Prostate gland (tissue), 2 donors: ENCODE measurements at regions not wholly inside any gene's neighbourhood (a gene's known extent, or its start where the extent isn't known, plus 50 kb on each side); places are given as distances from the start of the nearest gene placed in this dataset.

Experiments used
- DNase-seq: peaks from one replicate; pipeline ENCODE4 v3.0.0-alpha.2; 2019; ENCODE audit warnings: low spot score
- H3K27ac ChIP-seq, 2 donors: fragments of 200-600 bp; sonication (generic); 2 replicates each; pipeline ENCODE4 v1.5.1; 2017 to 2019
- H3K27me3 ChIP-seq: fragments of 200-600 bp; sonication (generic); replicated peaks from 2 replicates; pipeline ENCODE4 v1.5.1; 2019; ENCODE audit not compliant: insufficient read depth
- H3K36me3 ChIP-seq, 2 donors: fragments of 200-600 bp; sonication (generic); 1 replicate in 1 of 2; 2 replicates in 1 of 2; pipeline versions ENCODE4 v1.5.1 to v1.8.1; 2017 to 2019
- H3K4me1 ChIP-seq: fragments of 200-600 bp; sonication (generic); replicated peaks from 2 replicates; pipeline ENCODE4 v1.5.1; 2019
- H3K4me3 ChIP-seq, 2 donors: fragments of 200-600 bp; sonication (generic); 2 replicates each; pipeline ENCODE4 v1.5.1; 2017 to 2019
- H3K9me3 ChIP-seq: fragments of 200-600 bp; sonication (generic); 2 replicates; pipeline ENCODE4 v1.5.1; 2017
- POLR2A ChIP-seq: fragments of 450-650 bp; IDR thresholded peaks from one replicate; pipeline ENCODE4 v1.6.1; 2016; ENCODE audit warnings: antibody characterized with exemption, mild to moderate bottlenecking
- POLR2AphosphoS5 ChIP-seq: sonication (generic); formaldehyde crosslinking; IDR thresholded peaks from one replicate; pipeline ENCODE4 v1.6.1; 2017; ENCODE audit warnings: antibody characterized with exemption
- WGBS: methylation state at CpG from one replicate; pipeline ENCODE4 v1.1.5; 2018; 5-methylcytosine and 5-hydroxymethylcytosine counted together
- intact Hi-C: fragments of 100-400 bp; cut with DNase I; formaldehyde crosslinking; loops from one replicate; pipeline ENCODE4 v1.14.2; 2022
- TF ChIP-seq, protein P1 (sequence below), 4 experiments: fragments of 200-600 bp in 2 of 4; fragments of 450-650 bp in 2 of 4; sonication (generic) in 2 of 4; IDR thresholded peaks; 1 replicate in 3 of 4; 2 replicates in 1 of 4; pipeline ENCODE4 v1.5.1; 2016 to 2019; ENCODE audit warnings: antibody characterized with exemption in 4 of 4, mild to moderate bottlenecking in 2 of 4, moderate library complexity in 2 of 4

DNA sequence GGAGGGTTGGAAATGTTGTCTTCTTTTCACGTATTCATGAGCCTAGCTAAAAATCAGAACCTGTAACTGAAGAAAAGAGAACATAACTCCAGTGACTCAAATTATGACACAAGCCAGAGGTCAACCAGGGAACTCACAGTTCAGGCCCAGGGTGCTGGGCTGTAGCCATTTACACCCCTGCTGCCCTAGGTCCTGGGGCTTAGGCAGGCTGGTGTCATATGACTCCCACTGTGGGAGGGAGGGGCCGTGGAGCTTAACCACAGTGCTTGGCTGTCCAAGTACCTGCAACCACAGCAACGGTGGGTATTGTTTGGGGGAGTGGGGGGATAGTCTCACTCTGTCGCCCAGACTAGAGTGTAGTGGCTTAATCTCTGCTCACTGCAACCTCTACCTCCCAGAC lies 71.1 kb upstream of the AMZ2 start:
- 56% methylated on average over 4 of the region's 4 CpGs for whole genome bisulfite sequencing
- no peak for DNase-seq
- TF ChIP-seq, protein P1, sequence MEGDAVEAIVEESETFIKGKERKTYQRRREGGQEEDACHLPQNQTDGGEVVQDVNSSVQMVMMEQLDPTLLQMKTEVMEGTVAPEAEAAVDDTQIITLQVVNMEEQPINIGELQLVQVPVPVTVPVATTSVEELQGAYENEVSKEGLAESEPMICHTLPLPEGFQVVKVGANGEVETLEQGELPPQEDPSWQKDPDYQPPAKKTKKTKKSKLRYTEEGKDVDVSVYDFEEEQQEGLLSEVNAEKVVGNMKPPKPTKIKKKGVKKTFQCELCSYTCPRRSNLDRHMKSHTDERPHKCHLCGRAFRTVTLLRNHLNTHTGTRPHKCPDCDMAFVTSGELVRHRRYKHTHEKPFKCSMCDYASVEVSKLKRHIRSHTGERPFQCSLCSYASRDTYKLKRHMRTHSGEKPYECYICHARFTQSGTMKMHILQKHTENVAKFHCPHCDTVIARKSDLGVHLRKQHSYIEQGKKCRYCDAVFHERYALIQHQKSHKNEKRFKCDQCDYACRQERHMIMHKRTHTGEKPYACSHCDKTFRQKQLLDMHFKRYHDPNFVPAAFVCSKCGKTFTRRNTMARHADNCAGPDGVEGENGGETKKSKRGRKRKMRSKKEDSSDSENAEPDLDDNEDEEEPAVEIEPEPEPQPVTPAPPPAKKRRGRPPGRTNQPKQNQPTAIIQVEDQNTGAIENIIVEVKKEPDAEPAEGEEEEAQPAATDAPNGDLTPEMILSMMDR (IDR thresholded peaks at IDR 0.05), result no peak
- no peak for TF ChIP-seq POLR2A
- TF ChIP-seq POLR2AphosphoS5, result no peak
- no peaks in the 10 kb centered on the region for H3K9me3 ChIP-seq
- H3K27me3 ChIP-seq, result no peaks in the 10 kb centered on the region
- no peaks in the 10 kb centered on the region for H3K36me3 ChIP-seq
- H3K27ac ChIP-seq, result no peak overlapping the region
- H3K4me3 ChIP-seq, result no peak overlapping the region
- intact Hi-C loops, result loop anchor here (10.0 kb wide), 2 partner anchors 288 to 578 kb away; no protein-coding TSS in a partner anchor
- H3K4me1 ChIP-seq, result no peaks in the 10 kb centered on the region

DNA sequence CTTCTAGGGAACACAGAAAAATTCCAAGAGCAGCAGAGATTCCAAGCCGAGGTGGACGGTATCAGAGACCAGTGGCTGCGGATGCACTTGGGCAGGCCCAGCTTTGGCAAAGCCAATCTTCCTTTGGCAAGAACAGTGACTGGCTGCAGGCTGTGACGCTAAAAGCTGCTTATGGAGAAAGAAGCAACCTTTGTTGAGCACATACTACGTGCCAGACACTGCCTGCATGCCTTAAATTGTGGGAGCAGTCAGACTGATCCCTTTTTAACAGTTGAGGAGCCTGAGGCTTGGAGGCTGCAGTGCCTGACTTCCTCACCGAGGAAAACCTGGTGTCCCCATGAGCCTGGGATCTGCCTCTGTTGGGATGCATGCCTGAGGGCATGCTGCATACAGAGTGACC lies 69.0 kb upstream of the AMZ2 start:
- Histone ChIP-seq H3K4me3 (no peak overlapping the region), H3K4me1 (no peaks in the 10 kb centered on the region), H3K27ac (no peak overlapping the region), H3K9me3 (no peaks in the 10 kb centered on the region), H3K27me3 (no peaks in the 10 kb centered on the region), H3K36me3 (no peaks in the 10 kb centered on the region)
- intact Hi-C loops, result loop anchor here (10.0 kb wide), 2 partner anchors 286 to 576 kb away; no protein-coding TSS in a partner anchor
- TF ChIP-seq, protein P1 (IDR thresholded peaks at IDR 0.05), result no peak
- TF ChIP-seq POLR2AphosphoS5, result no peak
- TF ChIP-seq POLR2A, result no peak
- DNase-seq, result no peak
- 90% methylated on average over 6 of the region's 6 CpGs for WGBS

DNA sequence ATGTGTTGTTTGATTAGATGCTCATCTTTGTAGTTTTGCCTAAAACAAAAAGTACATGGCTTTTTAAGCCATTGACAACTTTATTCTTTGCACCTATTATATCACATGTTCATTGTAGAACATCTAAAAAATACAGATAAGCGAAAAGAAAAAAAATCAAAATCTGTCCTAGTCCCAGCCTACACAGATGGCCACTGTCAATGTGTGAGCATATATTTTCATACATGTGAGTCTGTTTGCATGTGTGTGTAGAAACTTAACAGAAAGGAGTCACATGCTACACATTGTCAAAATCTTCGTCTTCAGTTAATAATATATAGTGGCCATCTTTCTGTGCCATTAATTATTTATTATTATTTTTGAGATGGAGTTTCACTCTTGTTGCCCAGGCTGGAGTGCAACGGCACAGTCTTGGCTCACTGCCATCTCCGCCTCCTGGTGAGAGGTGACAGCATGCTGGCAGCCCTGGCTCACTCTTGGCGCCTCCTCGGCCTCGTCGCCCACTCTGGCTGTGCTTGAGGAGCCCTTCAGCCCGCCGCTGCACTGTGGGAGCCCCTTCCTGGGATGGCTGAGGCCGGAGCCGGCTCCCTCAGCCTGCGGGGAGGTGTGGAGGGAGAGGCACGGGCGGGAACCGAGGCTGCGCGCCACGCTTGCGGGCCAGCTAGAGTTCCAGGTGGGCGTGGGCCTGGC lies 68.5 kb upstream of the AMZ2 start:
- 85% methylated on average over 21 of the region's 21 CpGs for WGBS
- intact Hi-C loops, result loop anchor here (10.0 kb wide), 2 partner anchors 285 to 575 kb away; no protein-coding TSS in a partner anchor

DNA sequence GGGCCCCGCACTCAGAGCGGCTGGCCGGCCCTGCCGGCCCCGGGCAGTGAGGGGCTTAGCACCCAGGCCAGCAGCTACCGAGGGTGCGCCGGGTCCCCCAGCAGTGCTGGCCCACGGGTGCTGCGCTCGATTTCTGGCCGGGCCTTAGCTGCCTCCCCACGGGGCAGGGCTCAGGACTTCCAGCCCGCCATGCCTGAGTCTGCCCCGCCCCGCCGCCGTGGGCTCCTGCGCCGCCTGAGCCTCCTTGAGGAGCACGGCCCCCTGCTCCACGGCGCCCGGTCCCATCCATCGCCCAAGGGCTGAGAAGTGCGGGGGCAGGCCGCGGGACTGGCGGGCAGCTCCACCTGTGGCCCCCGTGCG lies 67.9 kb upstream of the AMZ2 start:
- no peak for DNase-seq
- H3K9me3 ChIP-seq, result no peaks in the 10 kb centered on the region
- H3K36me3 ChIP-seq, result no peaks in the 10 kb centered on the region
- H3K4me3 ChIP-seq, result no peak overlapping the region
- TF ChIP-seq POLR2AphosphoS5, result no peak
- no peak for TF ChIP-seq POLR2A
- TF ChIP-seq, protein P1 (IDR thresholded peaks at IDR 0.05), result no peak
- H3K4me1 ChIP-seq, result no peaks in the 10 kb centered on the region
- no peak overlapping the region for H3K27ac ChIP-seq
- intact Hi-C loops, result loop anchor here (10.0 kb wide), 2 partner anchors 285 to 575 kb away; no protein-coding TSS in a partner anchor
- 95% methylated on average over 31 of the region's 31 CpGs for WGBS
- no peaks in the 10 kb centered on the region for H3K27me3 ChIP-seq

More for the DNA sequence above, 68.5 kb upstream of the AMZ2 start:
- Histone ChIP-seq H3K4me3 (no peak overlapping the region), H3K27ac (no peak overlapping the region), H3K4me1 (no peaks in the 10 kb centered on the region), H3K9me3 (no peaks in the 10 kb centered on the region), H3K36me3 (no peaks in the 10 kb centered on the region), H3K27me3 (no peaks in the 10 kb centered on the region)
- DNase-seq, result no peak
- TF ChIP-seq, protein P1 (IDR thresholded peaks at IDR 0.05), result no peak
- TF ChIP-seq POLR2AphosphoS5, result no peak
- no peak for TF ChIP-seq POLR2A

DNA sequence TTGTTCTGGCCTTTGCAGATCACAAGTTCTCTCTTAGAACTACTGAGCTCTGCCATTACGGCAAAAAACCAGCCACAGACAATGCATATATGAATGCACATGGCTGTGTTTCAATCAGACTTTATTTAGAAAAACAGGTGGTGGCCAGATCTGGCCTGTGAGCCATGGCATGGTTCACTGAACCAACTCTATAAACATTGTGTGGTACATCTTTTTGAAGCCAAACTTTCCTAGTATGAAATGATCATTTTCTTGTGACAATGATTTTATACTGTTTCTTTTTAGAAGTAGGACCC lies 65.9 kb upstream of the AMZ2 start:
- no peaks in the 10 kb centered on the region for H3K27me3 ChIP-seq
- 71% methylated on average over 1 of the region's 1 CpG for WGBS
- no peaks in the 10 kb centered on the region for H3K4me1 ChIP-seq
- DNase-seq, result no peak
- no peaks in the 10 kb centered on the region for H3K9me3 ChIP-seq
- no peak overlapping the region for H3K27ac ChIP-seq
- TF ChIP-seq, protein P1 (IDR thresholded peaks at IDR 0.05), result no peak
- no peak for TF ChIP-seq POLR2A
- TF ChIP-seq POLR2AphosphoS5, result no peak
- H3K4me3 ChIP-seq, result no peak overlapping the region
- intact Hi-C loops, result no loop called here
- no peaks in the 10 kb centered on the region for H3K36me3 ChIP-seq
